Esophagus squamous epithelium (tissue), 5 donors: ENCODE measurements at regions not wholly inside any gene's neighbourhood (a gene's known extent, or its start where the extent isn't known, plus 50 kb on each side); places are given as distances from the start of the nearest gene placed in this dataset.

Source experiments
- DNase-seq: peaks from one replicate; lab custom pipeline; 2025; lab: John Stamatoyannopoulos, UW
- H3K27ac ChIP-seq, 4 donors: fragments of 200-600 bp; sonication (generic); one replicate each; pipeline ENCODE4 v1.5.1; 2016 to 2019; ENCODE audit warnings: mild to moderate bottlenecking in 1 of 4
- H3K27me3 ChIP-seq, 4 donors: fragments of 200-600 bp; sonication (generic); 1 replicate in 3 of 4; 2 replicates in 1 of 4; pipeline versions ENCODE4 v1.5.1 to v1.6.0; 2017 to 2021; ENCODE audit warnings: antibody characterized with exemption in 1 of 4
- H3K36me3 ChIP-seq, 3 donors: fragments of 200-600 bp; sonication (generic); one replicate each; pipeline ENCODE4 v1.5.1; 2016 to 2019
- H3K4me1 ChIP-seq, 3 donors: fragments of 200-600 bp; sonication (generic); one replicate each; pipeline ENCODE4 v1.5.1; 2017 to 2019
- H3K4me3 ChIP-seq, 4 donors: fragments of 200-600 bp; sonication (generic); 1 replicate in 3 of 4; 2 replicates in 1 of 4; pipeline ENCODE4 v1.5.1; 2016 to 2019; ENCODE audit warnings: mild to moderate bottlenecking in 2 of 4, moderate library complexity in 1 of 4
- H3K9me3 ChIP-seq, 3 donors: fragments of 200-600 bp; sonication (generic); one replicate each; pipeline ENCODE4 v1.5.1; 2016 to 2019
- CTCF ChIP-seq, 6 experiments: fragments of 450-650 bp in 4 of 6; fragments of 200-600 bp in 2 of 6; sonication (generic) in 2 of 6; IDR thresholded peaks; one replicate each; pipeline ENCODE4 v1.5.1; 2016 to 2019; ENCODE audit warnings: antibody characterized with exemption in 6 of 6, mild to moderate bottlenecking in 4 of 6, moderate library complexity in 4 of 6
- POLR2A ChIP-seq, 4 donors: fragments of 450-650 bp; IDR thresholded peaks; one replicate each; pipeline ENCODE4 v1.6.1; 2017; ENCODE audit warnings: antibody characterized with exemption in 4 of 4, mild to moderate bottlenecking in 4 of 4, moderate library complexity in 3 of 4
- WGBS, 2 donors: methylation state at CpG; one replicate each; pipeline ENCODE4 v1.1.5; 2018; 5-methylcytosine and 5-hydroxymethylcytosine counted together
- intact Hi-C: fragments of 100-400 bp; cut with DNase I; formaldehyde crosslinking; loops from one replicate; pipeline ENCODE4 v1.15.0; 2022
- donor health status: DM: yes; HTN: yes; CAD: no.

- intact Hi-C loops, result no loop called here
- H3K27me3 ChIP-seq, result peaks cover 0 to 54% (median 0%) of the 10 kb centered on the region in 4 donors
Measured at GRCh38 chr16:85237817-85238216, 125.5 kb upstream of the CIBAR2 start.

GRCh38 chr16:85238233-85238647 lies 126.0 kb upstream of the CIBAR2 start:
- H3K27ac ChIP-seq, result peak overlapping the region in 3 of 4 donors; percentile 41 to 63 (median 43)
- no peak for TF ChIP-seq POLR2A (IDR thresholded peaks at IDR 0.05)
- no peaks in the 10 kb centered on the region for H3K36me3 ChIP-seq
- peaks cover 20 to 57% (median 22%) of the 10 kb centered on the region in 3 donors for H3K4me1 ChIP-seq
- H3K9me3 ChIP-seq, result no peaks in the 10 kb centered on the region
- intact Hi-C loops, result no loop called here
- no peak overlapping the region for H3K4me3 ChIP-seq
- DNase-seq, result no peak
- 40% methylated on average over 4 of the region's 17 CpGs; no CpG with 5 or more reads in 1 of the 2 donors for WGBS, 2 donors
- peaks cover 0 to 54% (median 0%) of the 10 kb centered on the region in 4 donors for H3K27me3 ChIP-seq

More at GRCh38 chr16:85237817-85238216, 125.5 kb upstream of the CIBAR2 start:
- no peak for TF ChIP-seq CTCF (IDR thresholded peaks at IDR 0.05)
- no peak for TF ChIP-seq POLR2A (IDR thresholded peaks at IDR 0.05)
- Histone ChIP-seq H3K27ac (peak overlapping the region in 3 of 4 donors; percentile 41 to 63 (median 43)), H3K9me3 (no peaks in the 10 kb centered on the region), H3K4me3 (no peak overlapping the region), H3K36me3 (no peaks in the 10 kb centered on the region), H3K4me1 (peaks cover 21 to 58% (median 22%) of the 10 kb centered on the region in 3 donors)
- 58 to 67% methylated on average over 5 to 6 of the region's 6 CpGs for WGBS, 2 donors
- no peak for DNase-seq

DNA sequence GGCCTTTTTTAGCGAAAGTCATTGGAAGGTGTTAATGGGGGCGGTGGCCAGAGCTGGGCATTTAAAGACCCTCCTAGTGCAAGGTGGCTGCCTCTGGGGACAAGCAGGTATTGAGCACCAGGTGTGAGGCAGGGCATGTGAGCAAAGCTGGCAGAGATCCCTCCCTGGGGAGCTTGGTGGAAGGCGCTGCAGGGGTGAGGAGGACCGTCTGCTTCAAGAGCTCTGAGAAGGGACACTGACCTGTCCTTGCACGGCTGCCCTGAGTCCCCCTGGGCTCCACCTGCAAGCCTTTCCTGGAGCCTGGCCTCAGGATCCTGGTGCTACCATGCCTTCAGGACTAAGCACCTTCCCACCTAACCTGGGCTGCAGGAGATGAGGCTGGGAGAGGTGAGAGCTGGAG lies 127.0 kb upstream of the CIBAR2 start:
- TF ChIP-seq CTCF (IDR thresholded peaks at IDR 0.05), result no peak
- no peak for TF ChIP-seq POLR2A (IDR thresholded peaks at IDR 0.05)
- intact Hi-C loops, result no loop called here
- Histone ChIP-seq H3K9me3 (no peaks in the 10 kb centered on the region), H3K4me3 (no peak overlapping the region), H3K4me1 (peaks cover 20 to 48% (median 22%) of the 10 kb centered on the region in 3 donors), H3K27ac (no peak overlapping the region), H3K27me3 (peaks cover 0 to 46% (median 0%) of the 10 kb centered on the region in 4 donors), H3K36me3 (no peaks in the 10 kb centered on the region)
- WGBS, 2 donors, result 60% methylated on average over 1 of the region's 5 CpGs; no CpG with 5 or more reads in 1 of the 2 donors
- no peak for DNase-seq

DNA sequence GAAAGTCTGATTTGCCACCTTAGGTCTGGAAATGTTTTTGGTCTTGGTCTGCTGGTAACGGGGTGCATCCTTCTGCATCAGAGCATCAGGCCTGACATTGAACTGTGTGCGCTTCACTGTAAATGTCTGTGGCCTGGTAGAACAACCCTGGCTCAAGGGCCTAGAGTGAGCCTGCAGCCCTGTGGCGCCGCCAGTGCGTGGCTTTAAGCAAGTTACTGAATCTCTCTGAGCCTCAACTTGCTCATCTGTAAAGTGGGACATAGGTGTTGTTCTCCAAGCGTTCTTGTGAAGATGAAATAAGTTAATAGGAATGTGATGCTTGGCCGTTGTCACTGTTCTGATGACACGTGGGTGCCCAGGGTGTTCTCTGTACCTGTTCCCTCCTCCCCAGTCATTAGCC lies 127.6 kb upstream of the CIBAR2 start:
- Histone ChIP-seq H3K27ac (no peak overlapping the region), H3K27me3 (peaks cover 0 to 39% (median 0%) of the 10 kb centered on the region in 4 donors), H3K4me1 (peaks cover 17 to 41% (median 18%) of the 10 kb centered on the region in 3 donors), H3K4me3 (no peak overlapping the region), H3K36me3 (no peaks in the 10 kb centered on the region), H3K9me3 (no peaks in the 10 kb centered on the region)
- 78 to 89% methylated on average over 3 to 7 of the region's 8 CpGs for WGBS, 2 donors
- no peak for DNase-seq
- TF ChIP-seq CTCF (IDR thresholded peaks at IDR 0.05) (no peak), POLR2A (IDR thresholded peaks at IDR 0.05) (no peak)
- intact Hi-C loops, result loop anchor here (10.0 kb wide), 1 partner anchor 125 kb away; the partner anchor contains the start of gene CIBAR2

- H3K9me3 ChIP-seq, result no peaks in the 10 kb centered on the region
- H3K27me3 ChIP-seq, result peaks cover 0 to 26% (median 0%) of the 10 kb centered on the region in 4 donors
- H3K4me3 ChIP-seq, result no peak overlapping the region
- H3K4me1 ChIP-seq, result peaks cover 8 to 32% (median 8%) of the 10 kb centered on the region in 3 donors
- H3K27ac ChIP-seq, result no peak overlapping the region
- no peaks in the 10 kb centered on the region for H3K36me3 ChIP-seq
- WGBS, 2 donors, result 68 to 80% methylated on average over 11 to 12 of the region's 18 CpGs
- intact Hi-C loops, result loop anchor here (10.0 kb wide), 1 partner anchor 126 kb away; the partner anchor contains the start of gene CIBAR2
- no peak for DNase-seq
- no peak for TF ChIP-seq CTCF (IDR thresholded peaks at IDR 0.05)
- no peak for TF ChIP-seq POLR2A (IDR thresholded peaks at IDR 0.05)
Measured at GRCh38 chr16:85240982-85241924, 129.0 kb upstream of the CIBAR2 start.
